ENCODE measurements at regions not wholly inside any gene's neighbourhood (a gene's known extent, or its start where the extent isn't known, plus 50 kb on each side); places are given as distances from the start of the nearest gene placed in this dataset.

DNA sequence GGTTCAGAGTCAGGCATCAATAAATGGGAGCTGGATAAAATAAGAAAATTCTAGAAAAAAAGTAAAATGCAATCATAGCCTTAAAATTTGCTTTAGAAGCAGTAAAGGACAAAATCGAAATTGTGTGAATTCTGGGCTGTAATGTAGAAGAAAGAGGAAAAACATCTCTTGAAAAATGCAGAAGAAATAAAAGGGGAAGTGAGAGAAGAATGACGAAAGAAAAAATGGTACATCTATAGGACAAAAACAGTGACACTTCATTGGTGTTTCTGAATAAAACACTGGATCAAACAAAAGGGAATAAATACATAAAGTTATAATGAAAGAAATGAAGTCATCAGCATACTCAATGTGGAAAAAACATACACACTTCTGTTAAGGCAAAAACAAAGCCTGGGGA is 642.3 kb downstream of the ACTL7B start:
- TF ChIP-seq, protein P1, sequence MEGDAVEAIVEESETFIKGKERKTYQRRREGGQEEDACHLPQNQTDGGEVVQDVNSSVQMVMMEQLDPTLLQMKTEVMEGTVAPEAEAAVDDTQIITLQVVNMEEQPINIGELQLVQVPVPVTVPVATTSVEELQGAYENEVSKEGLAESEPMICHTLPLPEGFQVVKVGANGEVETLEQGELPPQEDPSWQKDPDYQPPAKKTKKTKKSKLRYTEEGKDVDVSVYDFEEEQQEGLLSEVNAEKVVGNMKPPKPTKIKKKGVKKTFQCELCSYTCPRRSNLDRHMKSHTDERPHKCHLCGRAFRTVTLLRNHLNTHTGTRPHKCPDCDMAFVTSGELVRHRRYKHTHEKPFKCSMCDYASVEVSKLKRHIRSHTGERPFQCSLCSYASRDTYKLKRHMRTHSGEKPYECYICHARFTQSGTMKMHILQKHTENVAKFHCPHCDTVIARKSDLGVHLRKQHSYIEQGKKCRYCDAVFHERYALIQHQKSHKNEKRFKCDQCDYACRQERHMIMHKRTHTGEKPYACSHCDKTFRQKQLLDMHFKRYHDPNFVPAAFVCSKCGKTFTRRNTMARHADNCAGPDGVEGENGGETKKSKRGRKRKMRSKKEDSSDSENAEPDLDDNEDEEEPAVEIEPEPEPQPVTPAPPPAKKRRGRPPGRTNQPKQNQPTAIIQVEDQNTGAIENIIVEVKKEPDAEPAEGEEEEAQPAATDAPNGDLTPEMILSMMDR (tag by site-specific recombination; IDR thresholded peaks at IDR 0.05) = no peak
- no peak for TF ChIP-seq ZNF138 (tag by site-specific recombination; IDR thresholded peaks at IDR 0.05; ENCODE audit: borderline replicate concordance)
- TF ChIP-seq, protein P2, sequence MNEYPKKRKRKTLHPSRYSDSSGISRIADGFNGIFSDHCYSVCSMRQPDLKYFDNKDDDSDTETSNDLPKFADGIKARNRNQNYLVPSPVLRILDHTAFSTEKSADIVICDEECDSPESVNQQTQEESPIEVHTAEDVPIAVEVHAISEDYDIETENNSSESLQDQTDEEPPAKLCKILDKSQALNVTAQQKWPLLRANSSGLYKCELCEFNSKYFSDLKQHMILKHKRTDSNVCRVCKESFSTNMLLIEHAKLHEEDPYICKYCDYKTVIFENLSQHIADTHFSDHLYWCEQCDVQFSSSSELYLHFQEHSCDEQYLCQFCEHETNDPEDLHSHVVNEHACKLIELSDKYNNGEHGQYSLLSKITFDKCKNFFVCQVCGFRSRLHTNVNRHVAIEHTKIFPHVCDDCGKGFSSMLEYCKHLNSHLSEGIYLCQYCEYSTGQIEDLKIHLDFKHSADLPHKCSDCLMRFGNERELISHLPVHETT (tag by site-specific recombination; IDR thresholded peaks at IDR 0.05) = no peak
- TF ChIP-seq, protein P3, sequence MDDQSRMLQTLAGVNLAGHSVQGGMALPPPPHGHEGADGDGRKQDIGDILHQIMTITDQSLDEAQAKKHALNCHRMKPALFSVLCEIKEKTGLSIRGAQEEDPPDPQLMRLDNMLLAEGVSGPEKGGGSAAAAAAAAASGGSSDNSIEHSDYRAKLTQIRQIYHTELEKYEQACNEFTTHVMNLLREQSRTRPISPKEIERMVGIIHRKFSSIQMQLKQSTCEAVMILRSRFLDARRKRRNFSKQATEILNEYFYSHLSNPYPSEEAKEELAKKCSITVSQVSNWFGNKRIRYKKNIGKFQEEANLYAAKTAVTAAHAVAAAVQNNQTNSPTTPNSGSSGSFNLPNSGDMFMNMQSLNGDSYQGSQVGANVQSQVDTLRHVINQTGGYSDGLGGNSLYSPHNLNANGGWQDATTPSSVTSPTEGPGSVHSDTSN (CRISPR knock-in tag; IDR thresholded peaks at IDR 0.05) = no peak
- TF ChIP-seq GLI4 (tag by site-specific recombination; IDR thresholded peaks at IDR 0.05) = no peak
- TF ChIP-seq PRDM4 (tag by site-specific recombination; IDR thresholded peaks at IDR 0.05) = no peak
- no peak for TF ChIP-seq ZBTB21 (tag by site-specific recombination; IDR thresholded peaks at IDR 0.05)
- TF ChIP-seq ZNF146 (tag by site-specific recombination; IDR thresholded peaks at IDR 0.05) = no peak
